Mesodermal cell (in vitro differentiated cells): ENCODE measurements at regions not wholly inside any gene's neighbourhood (a gene's known extent, or its start where the extent isn't known, plus 50 kb on each side); places are given as distances from the start of the nearest gene placed in this dataset.

ENCODE experiments used
- H3K27ac ChIP-seq: 2 replicates; pipeline ENCODE4 v1.7.0; 2013; ENCODE audit warnings: mild to moderate bottlenecking, low read depth, low read length, moderate library complexity; ENCODE audit not compliant: severe bottlenecking
- H3K36me3 ChIP-seq: 2 replicates; pipeline ENCODE4 v1.7.1; 2013; ENCODE audit warnings: mild to moderate bottlenecking, low read length, moderate library complexity; ENCODE audit not compliant: control insufficient read depth, insufficient read depth
- H3K4me1 ChIP-seq: one replicate; pipeline ENCODE4 v1.7.1; 2013; ENCODE audit warnings: mild to moderate bottlenecking, low read length; ENCODE audit not compliant: insufficient read depth, control insufficient read depth, poor library complexity, severe bottlenecking
- H3K4me3 ChIP-seq: 2 replicates; pipeline ENCODE4 v1.7.0; 2013; ENCODE audit warnings: low read length, control low read depth, mild to moderate bottlenecking; ENCODE audit not compliant: insufficient read depth, poor library complexity, severe bottlenecking; ENCODE audit errors: extremely low read depth
- H3K9me3 ChIP-seq: 2 replicates; pipeline ENCODE4 v1.7.1; 2013; ENCODE audit warnings: mild to moderate bottlenecking, low read length, moderate library complexity; ENCODE audit not compliant: control insufficient read depth
- WGBS, 2 experiments: methylation state at CpG; one replicate each; pipeline ENCODE4 v1.1.5; 2013; ENCODE audit warnings: missing lambda C conversion rate in 2 of 2; ENCODE audit not compliant: insufficient coverage in 2 of 2; 5-methylcytosine and 5-hydroxymethylcytosine counted together

DNA sequence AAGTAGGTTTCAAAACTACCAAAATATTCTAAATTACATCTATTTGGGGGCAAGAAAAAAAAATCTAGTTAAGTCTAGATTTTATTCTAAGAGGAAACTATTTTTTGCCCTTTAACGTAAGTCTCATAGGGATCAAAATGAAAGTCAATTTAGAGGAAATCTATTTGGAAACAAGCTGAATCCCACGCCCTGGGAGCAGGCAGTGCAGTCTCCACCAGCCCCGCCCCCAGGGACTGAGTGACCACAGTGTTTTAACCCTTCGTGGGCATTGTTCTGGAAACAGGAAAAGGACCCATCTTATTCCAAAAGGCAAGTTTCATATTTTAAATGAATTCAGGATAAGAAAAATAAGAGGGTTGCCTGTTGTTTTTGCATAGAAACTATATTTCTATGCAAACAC is 209.7 kb downstream of the SPRY2 start:
- Histone ChIP-seq H3K4me1 (peaks cover 54% of the 10 kb centered on the region), H3K4me3 (peak overlapping the region; percentile 6), H3K36me3 (no peaks in the 10 kb centered on the region), H3K9me3 (no peaks in the 10 kb centered on the region), H3K27ac (peak overlapping the region; percentile 72)
- WGBS, 2 experiments = 10 to 25% methylated on average over 2 of the region's 4 CpGs

GRCh38 chr13:80126389-80127068 is 214.4 kb downstream of the SPRY2 start:
- H3K9me3 ChIP-seq = no peaks in the 10 kb centered on the region
- peaks cover 37% of the 10 kb centered on the region for H3K4me1 ChIP-seq
- no peak overlapping the region for H3K4me3 ChIP-seq
- no peak overlapping the region for H3K27ac ChIP-seq
- no CpG with 5 or more reads among the region's 1 CpG for WGBS, 2 experiments
- H3K36me3 ChIP-seq = no peaks in the 10 kb centered on the region

GRCh38 chr13:80123945-80124344 is 217.0 kb downstream of the SPRY2 start:
- Histone ChIP-seq H3K36me3 (no peaks in the 10 kb centered on the region), H3K4me3 (no peak overlapping the region)

DNA sequence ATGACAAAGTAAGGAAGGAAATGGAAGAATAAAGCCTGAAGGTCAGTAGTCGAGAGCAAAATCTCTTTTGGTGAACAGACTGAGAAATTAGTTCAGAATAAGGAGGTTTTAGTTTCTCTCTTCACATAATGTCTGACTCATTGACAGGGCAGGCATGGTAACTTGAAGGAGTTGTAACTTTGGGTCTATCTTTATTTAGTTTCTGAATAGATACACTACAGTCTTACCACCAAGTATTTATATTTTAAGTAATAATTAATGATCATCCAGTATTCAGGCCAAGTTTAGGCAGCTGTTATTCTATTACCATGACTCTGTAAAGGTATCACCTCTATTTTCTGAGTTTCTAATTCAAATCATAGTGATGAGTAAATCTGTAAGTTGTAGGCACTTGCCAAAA is 219.9 kb downstream of the SPRY2 start:
- no peak overlapping the region for H3K27ac ChIP-seq
- no peaks in the 10 kb centered on the region for H3K9me3 ChIP-seq
- 80% methylated on average over 1 of the region's 1 CpG; no CpG with 5 or more reads in 1 of the 2 experiments for WGBS, 2 experiments
- peaks cover 8% of the 10 kb centered on the region for H3K4me1 ChIP-seq
- H3K4me3 ChIP-seq = no peak overlapping the region
- no peaks in the 10 kb centered on the region for H3K36me3 ChIP-seq

More at GRCh38 chr13:80123945-80124344, 217.0 kb downstream of the SPRY2 start:
- Histone ChIP-seq H3K27ac (no peak overlapping the region), H3K9me3 (no peaks in the 10 kb centered on the region), H3K4me1 (peaks cover 25% of the 10 kb centered on the region)
- WGBS, 2 experiments = 94 to 100% methylated on average over 1 to 2 of the region's 3 CpGs

DNA sequence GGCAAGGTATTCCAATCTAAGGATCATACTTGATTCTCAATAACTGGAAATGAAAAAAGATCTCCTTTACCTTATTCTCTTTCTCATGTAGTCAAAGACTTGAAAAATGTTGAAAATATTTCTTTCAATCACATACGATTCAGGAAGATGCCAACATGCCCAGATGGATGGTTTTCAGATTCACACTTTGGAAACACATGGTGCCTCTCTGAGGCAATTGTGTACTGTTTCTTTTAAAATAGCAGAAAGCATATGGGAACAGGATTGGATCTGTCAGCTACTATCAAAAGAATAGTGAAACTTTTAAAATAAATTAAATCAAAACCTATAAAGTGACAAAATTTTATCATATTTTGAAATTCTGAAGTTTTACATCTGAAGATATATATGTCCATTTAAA is 222.4 kb downstream of the SPRY2 start:
- no peaks in the 10 kb centered on the region for H3K4me1 ChIP-seq
- no peaks in the 10 kb centered on the region for H3K36me3 ChIP-seq
- no peak overlapping the region for H3K4me3 ChIP-seq
- no peak overlapping the region for H3K27ac ChIP-seq
- H3K9me3 ChIP-seq = no peaks in the 10 kb centered on the region
- no CpG with 5 or more reads among the region's 1 CpG for WGBS, 2 experiments

GRCh38 chr13:80118099-80118498 is 222.8 kb downstream of the SPRY2 start:
- H3K9me3 ChIP-seq = no peaks in the 10 kb centered on the region
- no peaks in the 10 kb centered on the region for H3K4me1 ChIP-seq
- 67% methylated on average over 1 of the region's 1 CpG; no CpG with 5 or more reads in 1 of the 2 experiments for WGBS, 2 experiments
- H3K36me3 ChIP-seq = no peaks in the 10 kb centered on the region
- H3K27ac ChIP-seq = no peak overlapping the region
- H3K4me3 ChIP-seq = no peak overlapping the region

DNA sequence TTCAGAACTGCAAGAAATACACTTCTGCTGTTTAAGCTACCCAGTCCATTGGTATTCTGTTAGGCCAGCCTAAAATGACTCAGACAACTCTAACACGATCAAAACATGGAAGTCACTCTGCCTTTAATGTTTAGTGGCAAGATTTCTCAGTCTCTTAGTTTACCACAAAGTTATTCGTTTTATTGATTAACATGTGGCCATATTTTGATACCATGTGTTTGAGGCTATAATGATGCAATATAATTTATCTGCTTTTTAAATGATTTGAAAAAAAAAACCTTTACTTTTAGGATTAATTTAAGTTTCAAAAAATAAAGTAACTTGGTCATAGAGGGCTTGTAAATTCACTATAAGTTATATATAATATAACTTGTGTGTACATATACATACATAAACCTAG is 223.4 kb downstream of the SPRY2 start:
- 80 to 100% methylated on average over 1 of the region's 2 CpGs for WGBS, 2 experiments
- H3K4me1 ChIP-seq = no peaks in the 10 kb centered on the region
- no peak overlapping the region for H3K27ac ChIP-seq
- H3K9me3 ChIP-seq = no peaks in the 10 kb centered on the region
- no peaks in the 10 kb centered on the region for H3K36me3 ChIP-seq
- H3K4me3 ChIP-seq = no peak overlapping the region

DNA sequence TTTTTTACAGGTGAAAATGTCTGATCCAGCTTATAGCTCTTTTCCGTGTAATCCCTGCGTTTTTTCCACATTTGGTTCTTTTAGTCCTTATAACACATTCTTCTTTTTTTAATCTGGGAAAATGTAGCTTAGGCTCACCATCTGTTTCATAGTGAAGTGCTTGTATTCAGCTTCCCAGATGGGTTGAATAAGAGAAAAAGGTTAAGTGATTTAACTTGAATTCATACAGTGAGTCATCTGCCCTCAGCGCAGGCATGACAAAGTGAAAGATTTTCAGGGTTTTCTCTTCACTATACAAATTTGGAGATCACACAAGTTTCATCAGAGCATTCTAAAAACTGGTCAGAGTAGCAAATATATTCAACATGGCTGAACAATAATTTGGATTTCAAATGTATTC is 224.8 kb downstream of the SPRY2 start:
- H3K4me3 ChIP-seq = no peak overlapping the region
- 80% methylated on average over 1 of the region's 3 CpGs; no CpG with 5 or more reads in 1 of the 2 experiments for WGBS, 2 experiments

GRCh38 chr13:80115616-80116015 is 225.3 kb downstream of the SPRY2 start:
- Histone ChIP-seq H3K4me1 (no peaks in the 10 kb centered on the region), H3K36me3 (no peaks in the 10 kb centered on the region), H3K9me3 (no peaks in the 10 kb centered on the region), H3K4me3 (no peak overlapping the region), H3K27ac (no peak overlapping the region)
- WGBS, 2 experiments = no CpG with 5 or more reads among the region's 1 CpG

More for the DNA sequence above, 224.8 kb downstream of the SPRY2 start:
- Histone ChIP-seq H3K27ac (no peak overlapping the region), H3K9me3 (no peaks in the 10 kb centered on the region), H3K4me1 (no peaks in the 10 kb centered on the region), H3K36me3 (no peaks in the 10 kb centered on the region)

- Histone ChIP-seq H3K4me3 (no peak overlapping the region), H3K9me3 (no peaks in the 10 kb centered on the region), H3K4me1 (no peaks in the 10 kb centered on the region), H3K36me3 (no peaks in the 10 kb centered on the region), H3K27ac (no peak overlapping the region)
- no CpG with 5 or more reads among the region's 2 CpGs for WGBS, 2 experiments
Observed at GRCh38 chr13:80113714-80114454, 227.0 kb downstream of the SPRY2 start.

DNA sequence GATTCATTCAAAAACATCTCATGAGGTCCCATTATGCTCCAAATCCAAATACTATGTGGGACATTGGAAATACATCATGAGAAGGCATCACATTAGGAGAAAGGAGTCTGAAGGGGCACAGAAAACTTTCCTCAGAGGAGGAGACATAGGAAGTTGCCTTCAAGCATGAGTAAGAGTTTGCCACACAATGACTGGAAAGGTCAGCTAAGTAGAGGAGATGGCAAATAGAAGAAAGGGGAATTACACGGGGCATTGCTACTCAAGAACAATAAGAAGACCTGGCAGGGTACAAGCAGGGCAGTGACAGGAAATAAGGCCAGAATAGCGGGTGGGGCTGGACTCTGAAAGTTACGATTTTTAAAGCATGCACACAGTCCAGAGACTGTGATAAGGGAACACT is 231.6 kb downstream of the SPRY2 start:
- Histone ChIP-seq H3K4me1 (no peaks in the 10 kb centered on the region), H3K36me3 (no peaks in the 10 kb centered on the region), H3K9me3 (no peaks in the 10 kb centered on the region), H3K4me3 (no peak overlapping the region), H3K27ac (no peak overlapping the region)
- 79 to 87% methylated on average over 3 of the region's 3 CpGs for WGBS, 2 experiments
